ENCODE measurements at regions not wholly inside any gene's neighbourhood (a gene's known extent, or its start where the extent isn't known, plus 50 kb on each side); places are given as distances from the start of the nearest gene placed in this dataset.

- no peak for TF ChIP-seq CTCF (IDR thresholded peaks at IDR 0.05)
- TF ChIP-seq POLR2A (IDR thresholded peaks at IDR 0.05): no peak
Observed at GRCh38 chr17:63285551-63285950, 160.6 kb downstream of the CYB561 start.
